ENCODE measurements at regions not wholly inside any gene's neighbourhood (a gene's known extent, or its start where the extent isn't known, plus 50 kb on each side); places are given as distances from the start of the nearest gene placed in this dataset.
"Not testable (repeated sequence)": the region's sequence is repeated elsewhere in the genome, so short reads cannot be mapped to it uniquely, and the experiment has no call there.

- TF ChIP-seq ZFX (IDR thresholded peaks at IDR 0.05; ENCODE audit: borderline replicate concordance) (no peak), CTCF (IDR thresholded peaks at IDR 0.05) (no peak)
- no peak overlapping the region for H3K27ac ChIP-seq
Observed at GRCh38 chr5:19270153-19270552, 717.8 kb downstream of the CDH18 start.

- no peak overlapping the region for H3K27ac ChIP-seq
- TF ChIP-seq ZFX (IDR thresholded peaks at IDR 0.05; ENCODE audit: borderline replicate concordance) (no peak), CTCF (IDR thresholded peaks at IDR 0.05) (no peak)
Observed at GRCh38 chr5:19274578-19274977, 713.4 kb downstream of the CDH18 start.

- TF ChIP-seq CTCF (IDR thresholded peaks at IDR 0.05) (no peak), ZFX (IDR thresholded peaks at IDR 0.05; ENCODE audit: borderline replicate concordance) (no peak)
- H3K27ac ChIP-seq: no peak overlapping the region
Observed at GRCh38 chr5:19285286-19285685, 702.7 kb downstream of the CDH18 start.

- H3K27ac ChIP-seq: not testable (repeated sequence)
Observed at GRCh38 chr5:19287548-19288277, 700.3 kb downstream of the CDH18 start.

GRCh38 chr5:19288311-19288710, 699.7 kb downstream of the CDH18 start:
- H3K27ac ChIP-seq: not testable (repeated sequence)

GRCh38 chr5:19297934-19298333, 690.1 kb downstream of the CDH18 start:
- no peak for TF ChIP-seq CTCF (IDR thresholded peaks at IDR 0.05)
- TF ChIP-seq ZFX (IDR thresholded peaks at IDR 0.05; ENCODE audit: borderline replicate concordance): no peak
- no peak overlapping the region for H3K27ac ChIP-seq

GRCh38 chr5:19301271-19301670, 686.7 kb downstream of the CDH18 start:
- TF ChIP-seq CTCF (IDR thresholded peaks at IDR 0.05) (no peak), ZFX (IDR thresholded peaks at IDR 0.05; ENCODE audit: borderline replicate concordance) (no peak)
- H3K27ac ChIP-seq: no peak overlapping the region

GRCh38 chr5:19314840-19315239, 673.2 kb downstream of the CDH18 start:
- H3K27ac ChIP-seq: no peak overlapping the region
- TF ChIP-seq ZFX (IDR thresholded peaks at IDR 0.05; ENCODE audit: borderline replicate concordance): no peak
- no peak for TF ChIP-seq CTCF (IDR thresholded peaks at IDR 0.05)

All from 22Rv1 (cell line).